Fibroblast of lung (primary cell): ENCODE measurements at regions not wholly inside any gene's neighbourhood (a gene's known extent, or its start where the extent isn't known, plus 50 kb on each side); places are given as distances from the start of the nearest gene placed in this dataset.

Experiments
- EZH2 ChIP-seq: IDR thresholded peaks from 2 replicates; pipeline ENCODE4 v1.5.1; 2012; ENCODE audit warnings: low read length, control low read depth, mild to moderate bottlenecking; ENCODE audit errors: missing control alignments
- TF ChIP-seq, protein P1 (sequence below), 2 donors: IDR thresholded peaks in 1 of 2; conservative IDR thresholded peaks in 1 of 2; 1 replicate in 1 of 2; 2 replicates in 1 of 2; pipeline ENCODE4 v1.5.1; 2011 to 2012; ENCODE audit warnings: low read length in 2 of 2, control low read depth in 1 of 2, inconsistent platforms in 1 of 2, low read depth in 1 of 2, mild to moderate bottlenecking in 1 of 2

DNA sequence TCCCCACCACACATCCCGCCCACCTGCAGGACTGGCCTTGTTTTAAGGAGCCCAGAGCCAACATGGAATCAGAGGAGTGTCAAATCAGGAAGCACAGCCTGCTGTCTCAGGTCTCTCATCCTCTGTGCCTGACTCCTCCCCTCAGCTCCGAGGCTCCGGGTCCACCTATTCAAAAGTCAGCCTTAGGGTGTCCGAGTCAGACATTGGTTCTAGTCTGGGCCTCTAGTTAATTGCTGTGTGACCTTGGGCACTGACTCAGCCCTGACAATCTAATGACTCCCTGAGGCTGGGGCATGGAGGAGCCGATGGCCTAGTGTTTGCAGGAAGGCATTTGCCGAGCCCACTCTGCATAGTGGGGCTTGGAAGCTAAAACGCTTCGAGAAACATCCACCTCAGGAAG is 223.1 kb upstream of the PPP2R2D start:
- TF ChIP-seq, protein P1, sequence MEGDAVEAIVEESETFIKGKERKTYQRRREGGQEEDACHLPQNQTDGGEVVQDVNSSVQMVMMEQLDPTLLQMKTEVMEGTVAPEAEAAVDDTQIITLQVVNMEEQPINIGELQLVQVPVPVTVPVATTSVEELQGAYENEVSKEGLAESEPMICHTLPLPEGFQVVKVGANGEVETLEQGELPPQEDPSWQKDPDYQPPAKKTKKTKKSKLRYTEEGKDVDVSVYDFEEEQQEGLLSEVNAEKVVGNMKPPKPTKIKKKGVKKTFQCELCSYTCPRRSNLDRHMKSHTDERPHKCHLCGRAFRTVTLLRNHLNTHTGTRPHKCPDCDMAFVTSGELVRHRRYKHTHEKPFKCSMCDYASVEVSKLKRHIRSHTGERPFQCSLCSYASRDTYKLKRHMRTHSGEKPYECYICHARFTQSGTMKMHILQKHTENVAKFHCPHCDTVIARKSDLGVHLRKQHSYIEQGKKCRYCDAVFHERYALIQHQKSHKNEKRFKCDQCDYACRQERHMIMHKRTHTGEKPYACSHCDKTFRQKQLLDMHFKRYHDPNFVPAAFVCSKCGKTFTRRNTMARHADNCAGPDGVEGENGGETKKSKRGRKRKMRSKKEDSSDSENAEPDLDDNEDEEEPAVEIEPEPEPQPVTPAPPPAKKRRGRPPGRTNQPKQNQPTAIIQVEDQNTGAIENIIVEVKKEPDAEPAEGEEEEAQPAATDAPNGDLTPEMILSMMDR (conservative IDR thresholded peaks at IDR 0.05 in 1 of 2, IDR thresholded peaks at IDR 0.05 in 1 of 2; ENCODE audit: low read depth in 1 of 2, low read length in 2 of 2), result no peak
- no peak for TF ChIP-seq EZH2
